ENCODE measurements at regions not wholly inside any gene's neighbourhood (a gene's known extent, or its start where the extent isn't known, plus 50 kb on each side); places are given as distances from the start of the nearest gene placed in this dataset.
"Not testable (repeated sequence)": the region's sequence is repeated elsewhere in the genome, so short reads cannot be mapped to it uniquely, and the experiment has no call there.

DNA sequence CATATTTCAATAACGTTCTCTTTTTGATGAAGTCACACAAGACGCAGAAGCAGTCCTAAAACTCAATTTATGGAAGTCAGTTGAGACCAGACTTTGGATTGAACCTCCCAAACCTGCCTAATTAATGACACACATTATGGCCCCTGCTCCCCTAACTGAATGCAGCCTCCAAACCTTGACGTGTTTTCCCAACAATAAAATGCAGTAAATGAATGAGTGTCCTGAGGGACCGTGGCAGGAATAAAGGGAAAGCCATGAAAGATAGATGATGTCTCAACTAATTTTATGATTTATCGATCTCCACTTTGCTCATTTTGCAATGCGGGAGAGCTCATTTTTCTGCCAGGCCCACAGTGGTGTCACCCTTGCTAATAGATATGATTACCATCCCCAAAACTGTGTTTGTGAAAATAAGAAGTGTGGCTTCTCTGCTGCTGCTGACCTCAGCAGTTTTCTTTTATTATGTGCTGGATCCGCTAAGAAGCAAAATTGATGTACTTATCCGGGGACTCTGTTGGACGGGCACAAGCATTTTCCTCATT, 189.9 kb downstream of the NPIPA8 start:
- DNase-seq = not testable (repeated sequence)

DNA sequence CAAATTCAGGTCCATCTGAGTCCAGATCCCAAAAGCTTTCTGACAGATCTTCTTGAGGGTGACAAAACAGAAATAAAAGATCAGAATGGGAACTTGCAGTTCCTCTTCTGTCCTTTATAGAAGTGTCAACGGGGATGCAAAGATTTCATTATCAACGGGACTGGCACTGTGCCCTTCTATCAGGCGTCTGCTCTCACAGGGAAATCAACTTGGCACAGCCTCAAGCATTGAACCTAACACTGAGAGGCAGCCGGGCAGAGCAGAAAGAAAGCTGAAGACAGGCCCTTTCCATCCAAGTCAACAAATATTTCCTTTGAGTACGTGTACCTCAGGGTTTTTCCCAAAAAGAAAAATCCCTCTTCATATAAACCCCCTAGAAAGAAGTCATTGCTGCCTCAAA, 194.5 kb downstream of the NPIPA8 start:
- DNase-seq = not testable (repeated sequence)

DNA sequence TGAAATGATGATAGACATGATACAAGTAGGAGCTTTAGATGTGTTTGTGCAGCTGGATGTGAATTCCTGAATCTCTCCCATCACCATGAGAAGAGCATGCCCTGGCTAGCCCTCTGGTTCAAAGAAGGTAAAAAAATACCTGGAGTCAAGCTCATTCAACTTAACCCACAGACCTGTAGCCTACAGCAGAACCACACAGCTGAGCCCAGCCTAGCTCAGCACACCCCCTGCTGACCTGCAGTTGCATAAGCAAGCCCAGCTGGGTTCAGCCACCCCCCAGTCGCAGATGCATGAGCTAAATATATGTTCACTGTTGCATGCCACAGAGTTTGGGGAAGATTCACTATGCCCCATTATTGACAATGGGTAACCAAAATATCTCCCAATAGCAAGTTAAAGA, 200.2 kb downstream of the NPIPA8 start:
- DNase-seq = not testable (repeated sequence)

DNA sequence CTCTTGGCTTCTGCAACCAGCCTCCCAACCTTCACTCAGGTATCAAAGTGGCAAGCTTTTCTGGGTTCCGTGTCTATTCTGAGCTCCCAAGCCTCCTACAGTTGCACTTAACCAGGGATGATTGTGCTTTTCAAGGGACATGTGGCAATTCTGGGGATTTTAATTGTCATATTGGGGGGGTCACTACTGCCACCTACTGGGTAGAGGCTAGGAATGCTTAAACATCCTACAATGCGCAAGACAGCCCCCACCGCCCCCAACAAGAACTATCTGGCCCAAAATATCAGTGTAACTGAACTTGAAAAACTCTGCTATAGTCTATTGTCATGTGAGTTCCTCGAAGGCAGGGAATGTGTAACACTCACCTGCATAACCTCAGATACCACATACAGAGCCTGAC, 201.5 kb downstream of the NPIPA8 start:
- DNase-seq = not testable (repeated sequence)

DNA sequence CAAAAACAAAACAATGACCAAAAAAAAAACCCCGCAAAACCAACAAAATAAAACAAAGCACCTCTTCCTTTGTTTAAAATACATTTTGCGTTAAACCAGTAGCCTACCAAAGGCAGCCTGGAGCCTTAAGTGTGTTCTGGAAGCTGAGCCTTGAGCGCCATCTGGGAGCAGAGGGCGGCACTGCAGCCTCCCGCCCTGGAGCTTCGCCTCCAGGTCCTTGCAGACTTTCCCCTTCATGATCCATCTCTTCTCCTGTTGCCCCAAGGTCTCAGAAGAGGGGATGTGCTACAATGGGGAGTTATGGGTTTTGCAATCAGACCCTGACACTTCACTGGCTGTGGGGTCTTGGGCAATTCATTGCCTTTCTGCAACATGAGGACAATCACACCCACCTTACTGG, 204.9 kb downstream of the NPIPA8 start:
- not testable (repeated sequence) for DNase-seq

DNA sequence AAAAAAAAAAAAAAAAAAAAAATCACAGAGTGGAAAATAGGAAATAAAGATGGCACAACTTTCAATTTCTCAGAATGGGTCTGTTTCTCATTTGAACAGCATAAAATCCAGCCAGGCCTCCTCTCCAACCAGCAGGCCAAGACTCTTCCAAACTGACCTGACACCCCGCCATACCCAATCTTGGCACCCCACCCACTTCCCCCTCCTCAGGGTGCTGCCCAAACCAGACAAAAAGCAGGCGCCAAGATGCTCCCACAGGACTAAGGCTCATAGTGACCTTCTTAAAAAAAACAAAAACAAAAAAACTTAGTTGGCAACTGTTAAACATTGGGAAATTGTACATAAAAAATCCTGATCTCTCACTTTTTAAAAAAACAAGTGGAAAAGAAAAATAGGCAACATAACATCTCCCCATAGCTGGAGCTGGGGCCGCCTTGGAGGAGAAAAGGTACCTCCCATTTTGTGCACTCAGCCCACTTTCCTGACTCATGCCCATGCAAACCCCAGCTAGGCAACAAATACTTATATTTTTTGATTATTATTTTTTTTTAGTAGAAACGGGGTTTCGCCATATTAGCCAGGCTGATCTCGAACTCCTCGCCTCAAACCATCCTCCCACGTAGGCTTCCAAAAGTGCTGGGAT, 205.9 kb downstream of the NPIPA8 start:
- not testable (repeated sequence) for DNase-seq

DNA sequence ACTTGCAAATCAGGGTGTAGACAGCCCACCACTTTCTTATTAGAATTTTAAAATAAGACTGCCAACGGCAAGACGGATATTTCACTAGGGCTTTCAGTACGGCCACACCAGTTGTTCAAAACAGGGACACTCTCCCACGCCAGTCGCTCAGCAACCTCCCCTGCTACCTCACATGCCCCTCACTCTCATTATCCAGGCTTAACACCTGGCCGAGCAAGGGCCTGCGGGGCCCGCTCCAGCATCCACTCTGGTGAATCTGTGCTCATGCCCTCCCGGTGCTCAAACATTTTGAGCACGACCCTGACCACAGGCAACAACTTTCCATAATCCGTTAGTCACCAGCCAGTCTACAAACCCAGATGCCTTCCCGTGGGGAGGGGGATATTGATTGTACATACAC, 209.5 kb downstream of the NPIPA8 start:
- not testable (repeated sequence) for DNase-seq

DNA sequence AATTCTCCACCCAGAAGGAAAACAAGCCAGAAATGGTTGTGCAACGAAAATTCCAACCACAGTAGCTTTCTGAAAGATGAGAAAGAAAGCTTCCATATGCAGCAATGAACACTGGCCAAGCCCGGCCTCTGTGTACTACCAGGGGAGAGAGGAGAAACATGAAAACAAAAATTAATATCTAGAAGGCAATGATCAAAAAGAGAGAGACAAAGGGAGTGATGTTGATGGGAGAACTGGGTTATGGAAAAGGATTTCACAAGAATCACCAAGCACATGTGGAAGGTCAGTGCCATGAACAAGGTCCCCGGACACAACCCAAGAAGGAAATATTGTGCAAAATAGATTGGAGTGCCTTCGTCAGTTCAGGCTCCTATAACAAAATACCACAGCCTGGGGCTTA, 217.4 kb downstream of the NPIPA8 start:
- not testable (repeated sequence) for DNase-seq

DNA sequence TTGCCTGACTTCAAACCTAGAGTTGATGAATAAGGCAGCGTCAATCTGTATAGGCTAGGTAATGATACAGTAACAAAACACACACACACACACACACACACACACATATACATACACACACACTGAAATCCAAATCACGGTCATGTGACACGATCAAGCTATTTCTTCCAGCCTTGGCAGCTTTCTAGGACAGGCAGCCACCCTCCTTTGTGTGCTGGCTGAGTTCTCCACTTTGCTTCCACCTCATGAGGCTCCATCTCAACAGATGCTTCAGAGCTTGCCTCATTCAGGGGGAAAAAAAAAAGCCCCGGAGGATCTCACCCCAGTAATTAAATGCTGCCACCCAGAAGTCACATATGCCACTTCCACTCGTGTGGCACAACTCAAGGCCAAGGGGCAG, 217.9 kb downstream of the NPIPA8 start:
- not testable (repeated sequence) for DNase-seq

DNA sequence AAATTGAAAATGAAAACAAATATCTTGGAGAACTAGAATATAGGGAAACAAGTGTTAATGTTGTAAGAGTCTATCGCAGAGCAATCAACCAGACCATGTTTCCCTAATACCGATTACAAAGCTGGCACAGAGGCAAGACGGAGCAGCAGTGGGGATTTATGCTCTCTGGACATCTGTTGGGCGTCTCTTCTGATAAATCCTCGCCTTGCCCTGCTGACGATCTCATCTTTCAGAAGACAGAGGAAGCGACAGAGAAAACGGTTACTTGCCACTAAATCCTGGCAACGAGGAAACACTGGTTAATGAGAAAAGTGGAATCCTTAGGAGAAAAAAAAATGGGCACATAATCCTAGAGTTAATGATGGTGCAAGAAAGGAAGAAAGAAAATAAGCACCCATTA, 218.5 kb downstream of the NPIPA8 start:
- not testable (repeated sequence) for DNase-seq

DNA sequence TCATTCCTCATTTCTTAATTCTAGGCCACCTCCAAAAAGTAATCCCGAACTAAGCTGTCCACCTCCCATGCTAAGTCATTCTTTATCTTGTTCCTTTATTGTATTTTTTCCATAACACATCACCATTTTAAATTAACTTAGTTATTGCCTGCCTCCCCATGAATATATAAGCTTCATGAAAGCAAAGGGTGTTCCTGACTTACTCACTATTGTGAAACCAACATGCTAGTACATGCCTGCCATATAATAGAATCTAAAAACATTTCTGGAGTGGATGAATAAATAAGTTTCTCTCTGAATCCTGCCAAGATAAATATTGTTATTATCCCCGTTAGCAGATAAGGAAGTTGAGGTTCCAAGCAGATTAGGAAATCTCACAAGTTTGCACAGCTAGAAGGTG, 232.1 kb downstream of the NPIPA8 start:
- not testable (repeated sequence) for DNase-seq

DNA sequence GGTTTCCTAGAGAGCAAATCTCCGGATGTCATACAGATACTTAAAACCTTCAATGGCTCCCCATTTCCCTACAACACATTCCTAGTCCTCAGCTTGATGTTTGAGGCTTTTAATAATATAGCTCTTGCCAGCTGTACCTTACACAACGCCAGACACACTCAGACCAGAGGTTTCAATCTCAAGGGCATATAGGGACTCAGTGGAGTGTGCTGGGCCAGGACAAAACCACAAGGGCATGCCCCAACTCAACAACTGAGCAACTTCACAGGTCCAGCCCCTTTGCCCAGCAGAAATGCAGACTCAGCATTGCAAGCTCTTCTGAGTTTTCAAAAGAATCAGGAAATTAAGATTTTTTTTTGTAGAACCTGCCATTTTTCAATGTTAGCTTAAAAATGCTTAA, 235.5 kb downstream of the NPIPA8 start:
- DNase-seq = not testable (repeated sequence)

DNA sequence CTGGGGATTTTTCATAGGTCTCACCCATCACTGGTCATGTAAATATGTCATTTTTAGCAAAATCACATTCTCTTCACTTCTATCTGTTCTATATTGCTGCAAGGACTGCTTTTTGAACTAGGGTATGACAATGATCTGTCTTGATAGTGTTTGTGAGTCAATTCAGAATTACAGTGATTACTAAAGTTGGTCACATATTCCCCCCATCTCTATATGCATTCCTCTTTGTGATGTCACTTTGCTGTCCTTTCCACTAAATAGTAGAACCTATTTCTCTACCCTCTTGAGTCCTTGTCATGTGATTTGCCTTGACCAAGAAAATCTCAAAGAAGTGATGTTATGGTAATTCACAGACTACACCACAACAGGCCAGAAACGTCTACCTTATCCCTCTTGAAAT, 243.9 kb downstream of the NPIPA8 start:
- not testable (repeated sequence) for DNase-seq

DNA sequence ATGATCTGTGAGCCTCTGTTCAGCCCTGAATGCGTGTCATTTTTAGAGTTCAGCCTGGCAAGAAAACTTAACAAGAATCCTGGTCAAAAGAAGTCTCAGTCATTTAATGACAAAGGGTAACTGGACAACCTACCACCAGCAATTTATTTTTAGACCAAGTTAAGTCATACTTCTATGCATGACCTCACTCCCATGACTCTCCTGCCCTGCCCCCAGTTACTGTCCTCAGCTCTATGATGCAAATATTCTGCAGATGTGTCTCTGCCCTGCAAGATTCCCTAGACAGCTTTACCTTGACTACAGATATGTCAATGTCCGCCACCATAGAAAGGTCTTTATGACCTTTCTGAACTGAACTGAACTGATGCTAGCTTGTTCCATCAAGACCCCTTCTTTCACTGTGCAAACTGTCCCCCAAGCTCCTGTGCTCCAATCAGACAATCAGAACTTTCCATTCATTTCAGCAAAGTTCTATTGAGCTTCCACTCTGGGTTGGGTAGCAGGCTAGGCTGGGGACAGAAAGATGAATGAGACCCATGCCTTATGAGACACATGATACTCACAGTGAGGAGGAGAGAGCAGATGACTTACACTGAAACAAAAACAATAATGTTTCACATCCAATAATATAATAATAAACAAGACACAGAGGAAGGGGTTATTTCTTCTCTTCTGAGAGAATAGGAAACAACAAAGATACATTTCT, 255.7 kb downstream of the NPIPA8 start:
- not testable (repeated sequence) for DNase-seq

DNA sequence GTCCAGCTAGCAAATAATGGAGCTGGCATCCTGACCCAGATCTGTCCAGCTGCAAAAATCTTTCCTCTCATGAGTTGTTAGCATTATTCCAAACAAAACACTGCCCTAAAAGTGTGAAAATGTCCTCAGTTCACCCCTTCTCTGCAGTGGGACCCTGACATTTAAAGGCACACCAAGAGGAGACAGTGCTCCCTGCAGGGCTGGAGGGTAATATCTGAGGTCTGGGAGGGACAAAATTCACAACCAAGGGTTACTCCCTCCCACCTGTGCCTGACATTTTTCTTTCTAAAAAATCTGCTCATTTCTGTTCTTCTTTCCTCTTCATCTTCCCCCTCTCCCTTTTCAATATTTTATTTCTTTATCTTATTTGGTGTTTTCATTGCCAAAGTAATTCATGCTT, 258.6 kb downstream of the NPIPA8 start:
- DNase-seq = not testable (repeated sequence)

DNA sequence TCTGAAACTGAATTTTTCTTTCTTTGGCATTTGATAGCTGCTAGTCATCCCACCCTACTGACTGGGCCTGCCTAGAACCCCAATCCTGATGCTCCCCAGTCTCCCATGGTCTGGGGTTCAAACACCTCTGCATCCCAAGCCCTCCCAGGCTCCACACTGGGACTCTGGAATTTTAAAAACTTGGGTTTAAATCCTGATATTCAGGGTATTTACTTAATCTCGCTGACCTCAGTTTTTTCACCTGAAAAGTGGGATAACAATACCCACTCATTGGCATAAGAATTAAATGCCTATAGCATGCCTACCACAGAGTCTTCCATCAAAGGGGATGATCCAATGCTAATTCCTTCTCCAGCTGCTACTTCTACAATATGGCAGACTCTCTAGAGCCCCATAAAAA, 264.4 kb downstream of the NPIPA8 start:
- no peak for DNase-seq

DNA sequence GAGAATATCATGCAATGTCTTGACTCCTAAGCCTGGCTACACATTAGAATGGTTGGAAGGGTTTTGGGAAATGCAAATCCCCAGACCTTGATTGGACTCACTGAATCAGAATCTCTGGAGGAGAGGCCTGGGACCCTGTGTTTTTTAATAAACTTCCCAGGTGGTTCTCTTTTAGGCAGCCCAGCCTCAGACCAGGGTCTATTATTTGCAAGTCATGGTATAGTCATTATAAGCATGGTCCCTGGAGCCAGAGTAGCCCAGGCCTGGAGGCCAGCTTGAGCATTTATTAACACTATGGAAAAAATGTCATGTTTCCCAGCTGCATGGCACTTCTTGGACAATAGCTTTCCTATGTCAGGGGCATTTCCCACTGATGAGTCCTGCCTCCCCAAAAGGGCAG, 266.9 kb downstream of the NPIPA8 start:
- no peak for DNase-seq

DNA sequence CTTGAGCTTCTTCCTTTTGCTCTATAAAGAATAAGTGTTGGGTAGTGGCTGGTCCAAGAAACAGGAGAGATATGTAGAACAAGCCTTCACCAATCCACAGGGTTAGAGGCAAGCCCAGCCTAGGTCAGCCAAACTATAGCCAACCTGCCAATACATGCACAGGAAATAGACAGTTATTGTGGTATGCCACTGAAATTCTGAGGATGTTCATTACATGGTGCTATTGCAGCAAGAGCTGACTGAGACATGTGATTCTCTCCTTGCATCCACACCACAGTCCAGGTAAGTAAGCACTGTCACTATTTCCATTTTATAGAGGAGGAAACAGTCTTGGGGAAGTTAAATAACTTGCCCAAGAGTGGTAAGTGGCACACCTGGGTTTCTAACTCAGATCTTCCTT, 268.1 kb downstream of the NPIPA8 start:
- DNase-seq = no peak

DNA sequence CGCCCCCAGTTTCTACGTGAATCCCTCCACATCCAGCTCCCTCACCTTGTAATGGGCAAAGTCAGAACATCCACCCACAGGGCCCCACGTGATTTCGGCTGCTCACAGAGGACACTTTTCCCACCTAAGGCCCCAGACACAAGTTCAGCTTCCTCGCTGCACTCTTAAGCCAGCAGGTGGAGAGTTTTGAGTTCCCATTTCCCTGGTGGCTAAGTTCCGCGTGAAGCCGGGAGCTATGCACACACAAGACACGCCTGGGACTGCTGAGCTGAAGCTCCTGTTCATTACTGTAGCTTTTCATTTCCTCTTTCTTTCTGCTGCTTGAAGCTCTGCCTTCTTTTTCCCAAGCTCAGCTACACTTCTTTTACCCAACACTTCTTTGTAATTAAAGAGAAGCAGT, 273.8 kb downstream of the NPIPA8 start:
- DNase-seq = no peak

DNA sequence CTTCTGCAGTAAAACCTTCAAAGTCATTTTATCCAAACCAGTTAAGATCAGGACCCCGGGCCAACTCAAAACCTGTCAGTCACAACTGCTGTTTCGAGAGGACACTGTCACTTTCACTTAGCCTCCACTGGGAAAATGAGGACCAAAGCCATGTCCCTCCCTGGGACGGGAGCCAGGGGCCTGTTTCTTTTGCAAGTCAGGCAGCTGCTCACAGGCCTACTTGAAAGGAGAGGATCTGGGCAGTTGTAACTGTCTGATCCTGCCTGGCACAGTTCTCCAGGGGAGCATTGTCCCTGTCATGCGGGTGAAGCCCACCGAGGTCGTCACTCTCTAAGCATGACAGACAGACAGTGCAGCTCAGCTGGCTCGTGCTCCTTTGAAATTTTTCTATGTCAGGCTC, 276.2 kb downstream of the NPIPA8 start:
- DNase-seq = no peak

DNA sequence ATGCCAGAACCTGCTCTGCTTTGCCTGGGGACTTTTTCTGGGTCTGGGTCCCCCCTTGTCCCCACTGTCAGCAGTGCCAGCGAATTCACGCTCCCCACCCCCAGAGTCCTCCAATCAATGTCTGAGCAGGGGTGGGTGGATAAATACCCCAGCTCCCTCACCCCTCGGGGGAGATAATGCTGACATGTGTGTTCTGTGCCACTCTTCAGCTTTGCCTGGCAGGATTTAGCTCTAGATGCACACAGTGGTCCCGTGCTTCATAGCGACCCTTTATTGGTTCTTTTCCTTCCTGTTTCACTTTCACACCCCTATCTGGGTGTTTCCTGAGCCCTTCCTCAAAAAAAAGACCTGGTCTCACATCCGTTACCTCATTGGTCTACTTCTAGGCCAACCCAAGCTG, 277.0 kb downstream of the NPIPA8 start:
- no peak for DNase-seq

DNA sequence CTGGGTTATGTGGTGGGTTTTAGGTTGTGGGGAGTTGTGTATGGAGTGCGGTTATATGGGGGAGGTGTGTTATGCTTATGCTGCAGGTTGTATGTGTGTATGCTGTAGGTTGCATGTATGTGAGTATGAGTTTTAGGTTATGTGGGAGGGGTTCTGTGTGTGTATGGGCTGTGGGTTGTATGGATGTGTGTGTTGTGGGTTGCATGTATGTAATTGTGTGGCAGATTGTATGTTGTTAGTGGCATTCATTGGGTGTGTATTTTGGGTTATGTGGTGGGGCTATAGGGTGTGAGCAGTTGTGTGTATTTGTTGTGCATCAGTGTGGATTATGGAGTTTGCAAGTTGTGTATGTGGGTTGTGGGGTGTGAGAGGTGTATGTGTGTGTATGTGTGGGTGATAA, 277.4 kb downstream of the NPIPA8 start:
- DNase-seq = no peak

DNA sequence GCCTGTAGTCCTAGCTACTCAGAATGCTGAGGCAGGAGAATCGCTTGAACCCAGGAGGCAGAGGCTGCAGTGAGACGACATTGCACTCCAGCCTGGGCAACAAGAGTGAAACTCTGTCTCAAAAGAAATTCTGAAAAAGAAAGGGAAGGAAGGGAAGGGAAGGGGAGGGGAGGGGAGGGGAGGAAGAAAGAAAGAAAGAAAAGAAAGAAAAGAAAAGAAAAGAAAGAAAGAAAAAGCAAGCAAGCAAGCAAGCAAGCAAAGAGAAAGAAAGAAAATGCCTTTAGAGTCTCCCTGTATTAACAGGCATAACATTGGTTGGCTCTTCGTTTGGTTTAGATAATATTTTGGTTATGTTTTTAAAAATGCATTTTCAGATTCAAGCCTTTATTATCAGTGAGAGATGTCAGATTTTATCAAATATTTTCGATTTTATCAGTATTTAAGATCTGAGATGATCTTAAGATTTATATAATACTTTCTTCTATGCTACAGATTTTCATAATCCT, 281.1 kb downstream of the NPIPA8 start:
- no peak for DNase-seq

DNA sequence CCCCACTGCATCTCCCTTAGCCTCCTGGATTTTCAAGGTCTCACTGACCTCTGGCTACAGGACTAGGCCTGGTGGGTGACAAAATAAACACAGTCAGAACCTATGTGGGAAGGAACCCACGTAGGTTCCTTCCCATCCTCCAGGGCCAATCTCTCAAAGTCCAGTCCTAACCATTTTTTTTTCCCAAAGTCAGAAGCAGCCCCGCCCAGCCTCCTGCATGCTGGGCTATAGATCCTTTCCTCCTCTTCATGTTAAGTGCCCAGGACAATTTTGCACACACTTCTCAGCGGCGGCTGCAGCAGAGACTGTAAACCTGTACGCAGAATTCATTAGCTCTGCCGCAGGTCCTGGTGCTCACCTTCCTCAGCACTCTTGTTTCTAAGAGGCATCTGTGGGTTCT, 285.8 kb downstream of the NPIPA8 start:
- no peak for DNase-seq
